OCI-LY3 (cell line): ENCODE measurements at regions not wholly inside any gene's neighbourhood (a gene's known extent, or its start where the extent isn't known, plus 50 kb on each side); places are given as distances from the start of the nearest gene placed in this dataset.
"Not testable (repeated sequence)": the region's sequence is repeated elsewhere in the genome, so short reads cannot be mapped to it uniquely, and the experiment has no call there.

Experiments used
- H2AFZ ChIP-seq: fragments of 200-600, 300-600 bp; shearing (Covaris generic); 2 replicates; pipeline ENCODE4 v1.6.0; 2014; ENCODE audit warnings: antibody characterized with exemption, low read depth, low read length
- H3K27ac ChIP-seq: fragments of 200-600, 300-600 bp; sonication (generic); 2 replicates; pipeline ENCODE4 v1.5.1; 2014; ENCODE audit warnings: mild to moderate bottlenecking, low read length, moderate library complexity, mixed read lengths
- H3K27me3 ChIP-seq: fragments of 200-600, 300-600 bp; sonication (generic); 2 replicates; pipeline ENCODE4 v1.6.1; 2014; ENCODE audit warnings: low read depth, low read length, mixed read lengths
- H3K36me3 ChIP-seq: fragments of 200-600, 300-600 bp; sonication (generic); replicated peaks from 2 replicates; pipeline ENCODE3; 2014; ENCODE audit warnings: low read depth, low read length, mixed read lengths
- H3K4me1 ChIP-seq: fragments of 300-600, 200-600 bp; sonication (generic); 2 replicates; pipeline ENCODE4 v1.6.1; 2014; ENCODE audit warnings: low read length, mixed read lengths
- H3K4me2 ChIP-seq: fragments of 200-600, 300-600 bp; sonication (generic); 2 replicates; pipeline ENCODE4 v1.6.1; 2014; ENCODE audit warnings: low read length, mixed read lengths
- H3K4me3 ChIP-seq: fragments of 300-600, 200-600 bp; sonication (generic); 2 replicates; pipeline ENCODE4 v1.5.1; 2014; ENCODE audit warnings: antibody characterized with exemption, mild to moderate bottlenecking, low read length, moderate library complexity
- H3K79me2 ChIP-seq: fragments of 300-600, 200-600 bp; shearing (Covaris generic); 2 replicates; pipeline ENCODE4 v1.6.1; 2014; ENCODE audit warnings: mild to moderate bottlenecking, low read length, mixed read lengths
- H3K9ac ChIP-seq: fragments of 300-600, 200-600 bp; shearing (Covaris generic); 2 replicates; pipeline ENCODE4 v1.6.0; 2014; ENCODE audit warnings: mild to moderate bottlenecking, low read length, moderate library complexity
- H3K9me3 ChIP-seq: fragments of 200-600, 300-600 bp; shearing (Covaris generic); 2 replicates; pipeline ENCODE4 v1.6.1; 2014; ENCODE audit warnings: low read length, mixed read lengths; ENCODE audit not compliant: insufficient read depth
- H4K20me1 ChIP-seq: fragments of 200-600, 300-600 bp; sonication (generic); 2 replicates; pipeline ENCODE4 v1.6.1; 2016; ENCODE audit warnings: low read length, mixed read lengths; ENCODE audit not compliant: insufficient read depth
- CTCF ChIP-seq: fragments of 200-600, 300-600 bp; sonication (generic); IDR thresholded peaks from 2 replicates; pipeline ENCODE4 v1.5.1; 2014; ENCODE audit warnings: antibody characterized with exemption, low read length, low read depth
- EZH2phosphoT487 ChIP-seq: fragments of 200-600 bp; shearing (Covaris generic); IDR thresholded peaks from 2 replicates; pipeline ENCODE4 v1.6.1; 2018; ENCODE audit warnings: antibody characterized with exemption, mixed run types, low read depth

GRCh38 chr2:208671284-208671683 lies 264.7 kb downstream of the PTH2R start:
- Histone ChIP-seq H3K27me3 (no peaks in the 10 kb centered on the region), H3K9me3 (no peaks in the 10 kb centered on the region), H4K20me1 (no peaks in the 10 kb centered on the region), H3K9ac (no peak overlapping the region), H3K4me3 (no peak overlapping the region), H3K36me3 (no peaks in the 10 kb centered on the region), H3K79me2 (no peaks in the 10 kb centered on the region), H3K27ac (no peak overlapping the region), H3K4me1 (no peaks in the 10 kb centered on the region), H2AFZ (no peak overlapping the region), H3K4me2 (no peak overlapping the region)
- TF ChIP-seq CTCF, result no peak

- H2AFZ ChIP-seq, result no peak overlapping the region
- H3K27ac ChIP-seq, result no peak overlapping the region
- H3K27me3 ChIP-seq, result no peaks in the 10 kb centered on the region
- no peak for TF ChIP-seq EZH2phosphoT487
- TF ChIP-seq CTCF, result no peak
- H4K20me1 ChIP-seq, result no peaks in the 10 kb centered on the region
- H3K4me1 ChIP-seq, result no peaks in the 10 kb centered on the region
- no peak overlapping the region for H3K9ac ChIP-seq
- H3K9me3 ChIP-seq, result no peaks in the 10 kb centered on the region
- H3K36me3 ChIP-seq, result no peaks in the 10 kb centered on the region
- no peak overlapping the region for H3K4me3 ChIP-seq
- no peaks in the 10 kb centered on the region for H3K79me2 ChIP-seq
- no peak overlapping the region for H3K4me2 ChIP-seq
Measured at GRCh38 chr2:208671886-208672680, 265.5 kb downstream of the PTH2R start.

DNA sequence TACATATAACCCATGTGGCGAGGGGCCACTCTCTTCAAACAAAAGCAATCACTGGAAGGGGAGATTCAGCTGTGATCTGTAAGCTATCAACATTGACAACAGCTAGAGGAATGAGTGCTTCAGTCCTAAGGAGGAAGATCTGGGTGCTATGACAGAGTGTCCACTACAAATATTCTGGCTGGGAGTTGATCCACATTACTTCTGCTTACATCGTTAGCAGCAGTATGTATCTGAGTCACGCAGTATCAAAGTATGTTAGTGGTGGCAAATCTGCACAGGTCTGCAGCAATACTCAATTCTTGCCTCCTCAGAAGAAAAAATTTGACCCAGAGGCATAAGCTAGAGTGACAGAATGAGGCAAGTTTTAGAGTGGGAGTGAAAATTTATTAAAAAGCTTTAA lies 267.0 kb downstream of the PTH2R start:
- Histone ChIP-seq H3K4me2 (no peak overlapping the region), H2AFZ (no peak overlapping the region), H3K27ac (no peak overlapping the region), H4K20me1 (no peaks in the 10 kb centered on the region), H3K36me3 (no peaks in the 10 kb centered on the region), H3K4me3 (no peak overlapping the region), H3K27me3 (no peaks in the 10 kb centered on the region), H3K79me2 (no peaks in the 10 kb centered on the region), H3K9ac (no peak overlapping the region), H3K4me1 (no peaks in the 10 kb centered on the region), H3K9me3 (no peaks in the 10 kb centered on the region)
- TF ChIP-seq EZH2phosphoT487 (no peak), CTCF (no peak)

DNA sequence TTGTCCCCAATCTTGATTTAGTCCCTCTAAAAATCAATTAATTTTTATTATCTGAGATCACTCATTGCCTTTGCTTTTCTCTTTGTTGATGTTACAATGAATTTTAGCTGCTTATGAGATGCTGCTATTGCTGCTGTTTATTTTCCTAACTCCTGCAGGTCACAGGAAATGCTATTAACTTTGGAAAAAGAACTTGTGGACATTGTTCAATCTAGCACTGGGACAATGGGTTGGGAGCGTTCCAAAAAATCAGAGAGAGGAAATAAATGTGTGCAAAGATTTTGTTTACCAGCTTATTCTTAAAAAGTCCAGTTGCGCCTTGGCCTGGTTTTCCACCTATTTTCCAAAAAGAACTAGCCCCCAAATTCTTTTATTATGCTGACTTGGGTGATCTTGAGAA lies 268.3 kb downstream of the PTH2R start:
- H3K4me2 ChIP-seq, result no peak overlapping the region
- no peaks in the 10 kb centered on the region for H3K27me3 ChIP-seq
- H3K79me2 ChIP-seq, result no peaks in the 10 kb centered on the region
- no peak overlapping the region for H3K27ac ChIP-seq
- H3K4me1 ChIP-seq, result no peaks in the 10 kb centered on the region
- H3K9me3 ChIP-seq, result no peaks in the 10 kb centered on the region
- H2AFZ ChIP-seq, result no peak overlapping the region
- H3K9ac ChIP-seq, result no peak overlapping the region
- TF ChIP-seq CTCF (no peak), EZH2phosphoT487 (no peak)
- no peaks in the 10 kb centered on the region for H4K20me1 ChIP-seq
- H3K4me3 ChIP-seq, result no peak overlapping the region
- H3K36me3 ChIP-seq, result no peaks in the 10 kb centered on the region

GRCh38 chr2:208685929-208686328 lies 279.3 kb downstream of the PTH2R start:
- H3K9ac ChIP-seq, H3K4me3 ChIP-seq: not testable (repeated sequence)

More at GRCh38 chr2:208685929-208686328, 279.3 kb downstream of the PTH2R start:
- H3K27me3 ChIP-seq, H3K36me3 ChIP-seq, H3K27ac ChIP-seq, H3K4me2 ChIP-seq, H3K79me2 ChIP-seq, H3K9me3 ChIP-seq, H2AFZ ChIP-seq, H3K4me1 ChIP-seq, H4K20me1 ChIP-seq: not testable (repeated sequence)
